Stimulated activated naive CD4-positive, alpha-beta T cell (primary cell): ENCODE measurements at regions not wholly inside any gene's neighbourhood (a gene's known extent, or its start where the extent isn't known, plus 50 kb on each side); places are given as distances from the start of the nearest gene placed in this dataset.
"Not testable (repeated sequence)": the region's sequence is repeated elsewhere in the genome, so short reads cannot be mapped to it uniquely, and the experiment has no call there.

Experiments
- DNase-seq, 6 experiments: peaks; one replicate each; lab custom pipeline; 2025; lab: John Stamatoyannopoulos, UW

DNA sequence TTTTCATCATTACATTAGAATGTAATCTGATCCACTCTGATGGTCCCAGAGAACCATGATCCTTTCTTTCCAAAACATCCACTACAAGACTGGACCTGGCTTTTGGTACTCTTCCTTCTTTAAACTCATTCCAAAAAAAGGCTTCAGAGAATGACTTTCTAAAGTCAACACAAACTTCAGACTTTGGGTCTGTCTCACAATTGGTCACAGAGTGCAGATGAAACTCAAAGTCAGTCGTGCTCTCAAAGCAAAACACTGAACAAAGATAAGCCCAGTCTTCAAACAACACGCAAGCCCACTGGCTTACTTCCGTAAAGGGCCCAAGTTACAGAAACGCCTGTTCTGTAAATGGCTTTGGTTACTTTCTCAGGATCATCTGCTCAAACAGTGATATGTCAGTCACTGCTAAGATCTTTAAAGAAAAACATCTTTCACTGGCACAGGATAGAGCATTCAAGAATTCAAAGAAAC is 250.9 kb upstream of the MKLN1 start:
- no peak for DNase-seq

DNA sequence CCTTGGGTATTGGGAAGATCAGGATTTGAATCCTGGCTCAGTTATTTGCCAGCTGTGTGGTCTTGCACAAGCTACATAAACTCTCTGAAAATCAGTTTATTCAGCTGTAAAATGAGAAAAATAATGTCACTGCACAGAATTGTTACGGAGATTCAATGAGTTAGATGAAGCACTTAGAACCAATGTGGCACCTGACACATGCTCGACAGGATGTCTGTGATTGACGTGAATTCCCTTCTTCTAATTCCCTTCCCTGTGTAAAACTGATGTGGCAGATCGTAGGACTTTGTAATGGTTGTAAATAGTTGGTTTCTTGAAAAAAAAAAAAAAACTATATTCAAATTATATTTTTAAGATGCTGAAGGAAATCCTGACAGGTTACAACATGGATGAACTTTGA is 249.9 kb upstream of the MKLN1 start:
- DNase-seq = no peak

DNA sequence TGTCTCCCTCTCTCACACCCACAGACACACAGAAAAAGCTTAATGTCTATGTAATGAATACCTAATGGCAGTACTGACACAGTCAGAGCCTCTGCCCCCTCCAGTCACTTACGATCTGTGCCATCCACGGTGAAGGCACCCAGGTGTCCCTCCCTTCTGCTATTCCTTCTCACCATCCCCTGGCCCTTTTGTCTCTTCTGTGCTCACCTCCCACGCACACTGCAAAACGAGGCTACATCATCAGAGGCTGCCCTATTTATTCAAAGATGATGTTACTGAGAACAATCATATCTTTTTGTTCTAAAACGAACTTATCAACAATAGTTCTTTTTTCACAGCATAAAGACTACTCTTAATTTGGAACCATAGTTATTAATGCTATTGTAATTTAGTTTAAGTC is 246.9 kb upstream of the MKLN1 start:
- DNase-seq = no peak

DNA sequence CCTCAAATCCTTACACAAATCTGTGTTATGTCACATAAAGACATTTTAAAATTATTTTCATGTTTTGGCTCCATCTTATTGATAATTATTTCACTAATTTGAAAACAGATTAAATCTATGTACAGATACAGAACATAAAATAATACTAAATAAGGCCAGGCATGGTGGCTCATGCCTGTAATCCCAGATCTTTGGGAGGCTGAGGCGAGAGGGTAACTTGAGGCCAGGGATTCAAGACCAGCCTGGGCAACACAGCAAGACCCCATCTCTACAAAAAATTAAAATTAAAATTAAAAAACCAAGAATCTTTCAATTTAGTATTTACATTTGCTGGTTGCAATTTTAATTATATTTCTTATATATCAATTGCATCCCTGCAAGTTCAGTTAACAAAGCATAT is 246.4 kb upstream of the MKLN1 start:
- no peak for DNase-seq

DNA sequence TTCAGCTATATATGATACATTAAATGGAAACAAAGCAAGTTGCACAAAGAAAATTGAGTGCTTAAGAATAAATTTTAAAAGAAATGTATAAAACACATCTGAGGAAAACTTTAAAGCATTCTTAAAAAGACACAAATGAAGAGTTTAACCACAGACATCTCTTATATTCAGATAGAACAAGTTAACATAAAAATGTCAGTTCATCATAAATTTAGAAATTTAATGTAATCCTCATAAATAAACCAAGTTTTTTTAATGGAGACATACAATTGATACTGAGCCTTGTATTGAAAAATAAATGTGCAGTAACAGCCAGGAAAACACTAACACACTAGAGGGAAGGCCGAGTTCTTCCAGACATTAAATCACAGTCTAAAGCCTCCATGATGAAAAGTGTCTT is 243.9 kb upstream of the MKLN1 start:
- no peak for DNase-seq

DNA sequence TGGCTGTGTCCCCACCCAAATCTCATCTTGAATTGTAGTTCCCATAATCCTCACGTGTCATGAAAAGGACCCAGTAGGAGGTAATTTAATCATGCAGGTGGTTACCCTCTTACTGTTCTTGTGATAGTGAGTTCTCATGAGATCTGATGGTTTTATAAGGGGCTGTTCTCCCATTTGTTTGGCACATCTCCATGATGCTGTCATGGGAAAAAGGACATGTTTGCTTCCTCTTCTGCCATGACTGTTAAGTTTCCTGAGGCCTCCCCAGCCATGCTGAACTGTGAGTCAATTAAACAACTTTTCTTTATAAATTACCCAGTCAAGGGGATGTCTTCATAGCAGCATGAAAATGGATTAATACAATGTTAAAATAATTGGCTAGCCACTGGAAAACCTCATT is 243.3 kb upstream of the MKLN1 start:
- not testable (repeated sequence) for DNase-seq

DNA sequence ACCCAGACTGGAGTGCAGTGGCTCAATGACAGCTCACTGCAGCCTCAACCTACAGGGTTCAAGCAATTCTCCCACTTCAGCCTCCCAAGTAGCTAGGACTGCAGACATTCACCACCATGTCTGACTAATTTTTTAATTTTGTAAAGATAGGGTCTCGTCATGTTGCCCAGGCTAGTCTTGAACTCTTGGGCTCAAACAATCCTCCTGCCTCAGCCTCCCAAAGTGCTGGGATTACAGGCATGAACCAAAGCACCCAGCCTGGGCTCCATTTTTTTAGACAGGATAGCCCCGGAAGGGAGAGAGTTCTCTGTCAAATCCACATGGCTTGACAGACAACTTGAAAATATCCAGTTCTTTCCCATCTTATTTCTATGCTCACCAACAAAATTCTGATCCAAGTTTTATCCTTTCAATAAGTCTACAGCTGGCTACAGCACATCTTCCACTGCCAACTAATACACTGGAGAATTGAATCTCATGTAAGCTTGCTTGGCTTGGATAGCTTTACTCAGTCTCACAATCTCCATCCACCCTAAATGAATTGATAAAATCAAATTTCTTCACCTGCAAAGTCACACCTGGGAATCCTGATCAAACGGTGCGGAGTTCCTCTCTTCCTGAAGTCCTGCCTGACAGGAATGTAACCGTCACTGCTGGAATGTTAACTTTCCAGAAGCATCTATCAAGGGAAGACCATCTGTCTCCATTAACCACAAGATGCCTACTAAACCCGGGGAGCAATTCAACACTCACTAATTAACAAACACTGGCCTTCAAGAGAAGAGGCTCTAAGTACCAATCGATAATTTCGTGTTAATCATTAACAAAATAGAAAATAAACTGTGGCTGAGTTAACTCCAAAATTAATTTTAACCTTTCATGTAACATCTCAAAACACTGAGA is 239.7 kb upstream of the MKLN1 start:
- DNase-seq = no peak

DNA sequence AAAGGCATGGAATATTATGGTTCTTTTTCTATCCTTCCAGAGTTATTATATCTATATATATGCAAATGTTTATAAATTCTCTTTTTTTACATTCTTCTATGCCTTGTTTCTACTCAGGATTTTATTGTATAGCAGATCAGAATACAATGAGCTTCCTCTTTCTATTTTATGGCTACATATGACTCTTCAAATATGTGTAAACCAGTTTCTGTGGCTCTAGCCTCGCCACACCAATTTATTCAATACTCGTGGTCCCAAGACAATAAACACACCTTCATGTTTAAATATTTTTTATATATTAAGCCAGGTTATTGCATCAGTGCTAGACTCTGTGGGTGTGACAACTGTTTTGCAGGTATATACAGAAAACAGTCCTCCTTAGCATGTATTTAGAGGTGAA is 237.5 kb upstream of the MKLN1 start:
- DNase-seq = no peak

DNA sequence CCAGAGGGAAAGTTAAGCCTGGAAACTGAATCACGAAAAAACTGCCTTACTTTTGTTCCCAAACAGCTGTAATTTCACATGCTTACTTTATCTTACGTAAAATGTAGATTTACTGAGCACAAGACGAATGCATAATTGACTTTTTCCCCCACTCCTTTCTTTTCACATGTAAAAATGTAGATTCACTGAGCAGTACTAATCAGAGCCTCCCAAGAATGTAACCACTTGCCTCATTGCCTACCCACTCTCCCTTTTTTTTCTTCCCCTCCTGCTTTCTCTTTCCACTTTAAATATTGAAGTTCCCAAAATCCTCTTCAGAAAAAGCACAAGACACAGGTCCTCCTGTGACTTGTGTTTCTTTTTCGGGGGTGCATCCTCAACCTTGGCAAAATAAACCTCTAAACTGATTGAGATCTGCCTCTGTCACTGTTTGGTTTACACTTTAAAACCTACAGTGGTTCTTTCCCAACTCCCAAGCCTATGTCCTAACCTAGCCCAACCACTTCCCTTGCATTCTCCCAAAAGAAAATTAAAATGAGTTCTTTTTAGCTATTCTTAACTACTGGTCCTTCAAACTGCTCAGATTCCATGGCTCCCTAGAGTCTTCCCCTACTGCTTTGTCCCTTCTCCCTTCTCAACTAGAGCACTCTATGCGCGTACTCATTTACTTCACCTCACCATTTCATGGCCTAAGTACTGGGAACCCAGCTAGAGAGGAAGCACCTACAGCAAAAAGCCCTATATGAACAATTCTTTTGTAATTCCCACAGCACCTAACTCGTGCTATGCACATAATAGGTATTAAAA is 236.6 kb upstream of the MKLN1 start:
- DNase-seq = no peak

DNA sequence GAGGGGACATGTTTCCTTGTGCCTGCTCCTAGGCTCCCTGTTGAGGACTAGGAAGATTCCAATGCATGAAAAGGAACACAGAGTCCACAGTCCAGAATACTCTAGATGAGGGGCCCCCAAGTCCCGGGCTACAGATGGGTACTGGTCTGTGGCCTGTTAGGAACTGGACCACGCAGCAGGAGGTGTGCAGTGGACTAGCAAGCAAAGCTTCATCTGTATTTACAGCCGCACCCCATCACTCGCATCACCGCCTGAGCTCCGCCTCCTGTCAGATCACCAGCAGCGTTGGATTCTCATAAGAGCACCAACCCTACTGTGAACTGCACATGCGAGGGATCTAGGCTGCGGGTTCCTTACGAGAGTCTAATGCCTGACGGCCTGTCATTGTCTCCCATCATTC is 233.0 kb upstream of the MKLN1 start:
- DNase-seq = no peak

DNA sequence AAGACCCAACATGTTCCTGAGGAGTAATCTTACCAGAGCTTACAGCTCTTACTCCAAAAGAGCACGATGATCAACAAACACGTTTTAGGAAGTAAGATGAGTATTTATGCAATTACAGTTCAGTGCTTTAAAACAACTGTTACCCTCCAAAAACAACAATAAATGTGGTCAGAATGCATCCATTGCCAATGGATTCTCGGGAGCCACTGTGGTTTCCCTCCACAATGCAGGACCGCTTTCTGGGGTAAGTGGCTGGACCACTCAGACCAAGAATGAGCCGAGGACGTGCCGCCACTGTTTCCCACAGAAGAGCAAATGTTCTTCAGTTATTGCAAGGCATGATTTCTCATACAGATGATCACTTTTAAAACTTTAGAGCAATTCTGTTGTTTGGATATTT is 232.3 kb upstream of the MKLN1 start:
- no peak for DNase-seq

DNA sequence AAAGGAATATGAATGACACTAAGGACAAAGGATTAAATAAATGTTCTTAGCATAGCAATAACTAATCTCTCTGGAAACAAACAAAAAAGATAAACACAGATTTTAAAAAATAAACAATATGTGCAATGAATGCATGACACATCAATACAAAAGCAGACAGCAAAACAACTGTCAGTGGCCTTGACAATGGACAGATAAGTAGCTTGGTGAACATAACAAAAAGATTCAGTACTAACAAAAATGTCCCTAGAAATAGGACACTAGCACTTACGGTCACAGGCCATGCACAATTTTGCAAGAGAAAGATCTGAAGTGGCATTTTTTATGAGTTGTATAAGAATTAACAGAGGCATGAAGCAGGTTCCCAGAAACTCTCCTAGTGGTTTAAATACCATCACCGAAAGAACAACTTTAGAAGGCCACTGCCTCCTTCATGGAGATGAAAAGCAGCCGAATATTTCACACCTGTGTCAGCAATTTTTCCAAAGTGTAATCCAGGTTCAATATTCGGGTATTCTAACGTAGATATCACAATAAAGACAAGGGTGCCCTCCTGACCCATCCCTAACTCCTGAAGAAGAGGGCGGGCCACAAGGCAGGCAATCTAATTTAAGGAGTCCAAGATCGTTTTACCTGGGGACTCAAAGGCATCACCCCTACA is 231.3 kb upstream of the MKLN1 start:
- DNase-seq = no peak

DNA sequence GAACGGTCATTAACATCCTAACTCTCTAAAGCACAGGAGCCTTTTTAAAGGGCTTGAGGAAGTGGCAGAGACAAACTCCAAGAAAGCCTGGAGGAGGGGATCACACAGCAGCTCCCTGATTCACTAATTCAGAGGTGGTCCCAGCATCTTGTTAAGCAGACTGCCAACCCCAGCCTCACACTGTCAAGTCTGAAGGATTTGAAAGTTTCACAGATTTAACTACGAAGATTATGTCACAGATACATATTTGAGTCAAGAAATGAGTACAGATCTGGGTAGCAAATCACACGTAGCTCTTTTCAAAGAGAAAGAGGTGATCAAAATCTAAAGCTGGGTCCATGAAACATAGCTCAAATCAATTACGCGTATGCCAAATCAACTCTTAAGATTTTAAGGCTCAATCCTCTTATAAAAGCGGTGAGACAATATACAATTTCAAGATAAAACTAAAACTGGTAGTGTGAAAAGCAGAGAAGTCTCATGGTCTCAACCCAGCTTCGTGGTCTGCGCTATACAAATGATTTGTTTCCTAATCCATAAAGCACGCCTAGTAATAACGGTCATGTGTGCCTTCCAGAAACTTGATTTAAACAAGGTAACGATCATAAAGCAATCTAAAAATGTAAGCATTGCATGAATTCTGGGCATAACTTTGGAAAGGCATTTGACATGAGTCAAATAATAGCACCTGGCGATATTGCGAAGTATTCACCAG is 229.9 kb upstream of the MKLN1 start:
- no peak for DNase-seq

DNA sequence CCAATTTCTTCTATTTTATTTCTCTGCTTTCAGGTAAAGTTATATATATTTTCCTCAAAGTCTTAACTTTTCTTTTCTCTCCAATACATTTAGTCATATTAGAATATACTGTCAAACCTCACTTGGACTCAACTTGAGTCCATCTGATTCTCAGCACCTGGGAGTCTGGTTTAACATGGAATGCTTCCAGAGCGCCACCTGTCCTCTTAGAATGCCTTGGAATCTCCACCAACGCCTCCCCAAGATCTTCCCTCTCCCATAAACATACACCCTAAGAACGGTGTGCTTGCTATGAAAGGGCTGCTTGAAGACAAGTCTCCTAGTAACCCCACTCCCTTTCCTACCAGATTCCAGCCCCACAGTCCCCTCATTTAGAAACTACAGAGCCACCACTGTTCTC is 229.1 kb upstream of the MKLN1 start:
- no peak for DNase-seq

DNA sequence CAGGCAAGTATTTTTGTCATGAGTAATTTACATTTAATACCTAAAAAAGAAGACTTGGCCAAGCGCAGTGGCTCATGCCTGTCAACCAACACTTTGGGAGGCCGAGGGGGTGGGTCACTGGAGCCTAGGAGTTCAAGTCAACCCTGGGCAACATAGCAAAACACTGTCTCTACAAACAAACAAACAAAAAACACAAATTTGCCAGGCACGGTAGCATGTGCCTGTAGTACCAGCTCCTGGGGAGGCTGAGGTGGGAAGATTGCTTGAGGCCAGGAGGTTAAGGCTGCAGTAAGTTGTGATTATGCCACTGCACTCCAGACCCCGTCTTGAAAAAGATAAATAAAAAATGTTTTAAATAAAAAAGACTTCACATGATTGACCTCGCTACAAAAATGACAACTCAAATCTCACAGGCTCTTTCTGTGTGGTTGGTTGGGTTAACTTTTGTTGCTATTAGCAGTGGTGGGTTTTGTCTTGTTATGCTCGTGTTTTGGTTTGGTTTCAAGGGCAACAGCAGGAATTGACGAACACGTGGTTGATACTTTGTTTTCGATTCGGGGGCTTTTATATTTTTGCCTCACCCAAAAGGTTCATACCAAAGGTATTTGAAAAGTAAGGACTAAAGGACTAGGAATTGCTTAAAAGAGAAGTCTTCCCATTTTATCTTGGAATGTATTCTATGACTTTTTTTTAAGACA is 227.2 kb upstream of the MKLN1 start:
- DNase-seq = peak in 3 of 6 experiments; percentile 16 to 49 (median 41)

DNA sequence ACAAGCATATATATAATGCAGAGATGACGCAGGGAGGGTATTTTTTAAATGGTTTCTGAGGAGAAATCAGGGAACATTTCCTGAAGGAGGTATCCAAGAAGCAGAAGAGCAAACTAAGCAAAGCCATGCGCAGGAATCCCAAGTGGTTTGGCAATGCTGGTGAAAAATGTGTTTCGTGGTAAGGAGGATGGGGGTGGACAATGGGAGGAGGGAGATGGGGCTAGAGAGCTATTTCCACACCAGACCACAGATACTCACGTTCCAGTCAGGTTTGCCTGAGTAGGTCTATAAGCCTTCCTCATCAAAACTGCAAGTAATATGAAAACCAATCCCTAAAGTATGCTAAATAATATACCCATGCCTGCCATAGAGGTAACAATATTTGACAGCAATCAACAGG is 223.7 kb upstream of the MKLN1 start:
- no peak for DNase-seq

DNA sequence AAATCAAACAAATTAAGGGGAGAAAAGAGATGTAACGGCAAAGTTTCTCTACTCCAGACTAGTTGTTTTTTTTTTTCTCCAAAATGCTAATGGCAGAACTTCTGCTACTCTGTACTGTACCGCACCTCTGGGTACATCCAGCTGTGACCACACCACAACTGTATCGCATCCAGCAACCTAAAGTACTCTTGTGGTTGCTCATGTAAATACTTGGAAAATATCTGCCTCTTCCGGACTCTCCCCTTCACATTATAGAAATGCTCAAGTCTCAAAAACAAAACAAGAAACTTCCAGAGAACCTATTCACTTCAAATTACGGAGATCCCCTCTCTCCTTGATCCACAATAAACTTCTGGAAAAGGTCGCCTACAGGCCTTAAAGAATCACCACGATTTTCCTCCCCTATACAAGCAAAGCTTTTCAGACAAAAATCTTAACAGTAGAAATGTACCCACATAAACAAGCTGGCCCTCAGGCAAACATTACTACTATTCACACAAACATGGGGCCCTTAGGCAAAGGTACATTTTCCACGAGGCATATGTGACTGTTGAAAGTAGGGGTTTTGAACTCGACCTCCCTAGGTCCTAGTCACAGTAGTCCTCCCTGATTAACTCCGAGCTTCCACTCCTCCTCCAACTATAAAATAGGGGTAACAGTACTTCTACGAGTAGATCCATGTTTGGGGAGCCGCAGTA is 222.9 kb upstream of the MKLN1 start:
- DNase-seq = peak in 2 of 6 experiments; percentile 7 to 36

DNA sequence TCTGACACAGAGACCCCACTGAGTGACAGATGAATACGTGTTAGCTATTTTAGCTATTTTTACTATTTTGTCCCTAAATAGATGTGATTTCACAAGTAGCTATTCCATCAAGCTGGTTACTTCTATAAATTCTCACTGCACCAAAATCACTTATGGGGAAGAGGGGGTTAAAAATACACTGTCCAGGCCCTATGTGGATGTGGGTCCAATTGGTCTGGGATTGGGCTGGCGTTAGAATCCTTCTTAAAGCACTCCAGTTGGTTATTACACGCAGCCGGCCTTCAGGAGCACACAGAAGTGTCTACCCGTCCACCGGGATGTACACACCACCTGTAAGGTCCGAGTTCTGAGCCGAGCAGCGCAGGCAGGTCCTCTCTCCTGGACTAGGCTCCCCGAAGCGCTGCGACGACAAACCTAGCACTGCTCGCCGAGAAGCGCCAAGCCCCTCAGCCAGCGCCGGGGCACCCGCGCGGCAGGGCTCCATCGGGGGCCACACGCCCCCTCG is 222.3 kb upstream of the MKLN1 start:
- no peak for DNase-seq

DNA sequence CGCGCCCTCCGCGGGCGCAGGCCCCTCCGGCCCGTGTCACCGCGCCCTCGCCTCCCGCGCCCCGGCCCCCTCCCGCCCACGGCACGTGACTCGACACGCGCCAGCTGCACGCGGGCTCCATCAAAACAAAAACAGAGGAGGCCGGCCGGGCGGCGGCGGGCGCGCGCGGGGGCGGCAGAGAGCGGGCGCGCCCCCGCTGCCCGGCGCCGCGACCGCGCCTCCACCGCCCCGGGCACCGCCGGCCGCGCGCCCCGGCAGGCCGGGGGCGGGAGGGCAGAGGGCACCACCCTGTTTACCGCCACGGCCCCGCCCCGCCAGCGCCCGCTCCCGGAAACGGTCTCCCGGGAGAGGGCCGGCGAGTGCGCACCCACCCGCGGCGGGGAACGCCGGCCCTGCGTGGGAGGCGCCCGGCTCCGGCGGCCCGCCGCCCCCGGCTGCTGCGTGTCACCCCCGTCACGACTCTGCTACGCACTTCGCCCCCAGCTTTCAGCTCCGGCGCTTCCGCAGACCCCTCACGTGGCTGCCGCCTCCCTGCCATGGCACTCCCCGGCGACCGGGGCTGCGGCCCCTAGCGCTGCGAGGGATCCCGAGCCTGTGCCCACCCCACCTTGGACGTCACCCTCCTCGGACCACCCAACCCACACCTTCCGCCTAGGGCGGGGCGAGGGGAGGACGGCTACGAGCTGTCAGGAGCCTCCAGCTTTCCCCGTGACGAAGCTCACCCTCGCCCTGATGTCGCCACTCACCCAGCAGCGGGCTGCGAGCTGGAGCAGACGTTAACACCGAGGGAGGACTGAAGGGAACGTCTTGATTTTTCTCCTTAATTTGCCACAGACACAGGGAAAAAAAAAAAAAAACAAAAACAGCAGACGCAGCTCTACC is 221.6 kb upstream of the MKLN1 start:
- peak; percentile 84 to 91 (median 86) for DNase-seq
